ENCODE measurements at regions not wholly inside any gene's neighbourhood (a gene's known extent, or its start where the extent isn't known, plus 50 kb on each side); places are given as distances from the start of the nearest gene placed in this dataset.

DNA sequence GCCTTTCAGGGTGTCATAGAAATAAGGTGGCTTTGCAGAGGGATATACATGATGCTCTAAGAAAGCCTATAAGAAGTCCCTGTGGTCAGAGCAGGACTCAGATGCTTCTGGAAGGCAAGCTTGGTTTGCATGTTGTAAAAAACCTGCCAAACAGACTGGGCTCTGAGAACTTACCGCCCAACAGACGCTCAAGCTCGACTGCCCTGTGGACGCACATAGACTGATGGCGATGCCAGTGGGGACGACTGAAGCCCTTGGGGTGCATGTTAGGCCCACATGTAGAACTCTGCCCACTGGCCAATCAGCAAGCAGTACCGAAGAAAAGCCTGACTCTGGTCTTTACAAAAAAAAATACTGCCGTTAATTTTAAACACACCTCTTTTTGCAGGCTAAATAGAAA is 133.8 kb downstream of the NAV1 start:
- no peak for TF ChIP-seq FOXM1 (IDR thresholded peaks at IDR 0.05; ENCODE audit: low read depth, low read length)
- no peak for TF ChIP-seq CHD2 (IDR thresholded peaks at IDR 0.05; ENCODE audit: borderline replicate concordance, low read depth, low read length)
- no peak for TF ChIP-seq ZSCAN29 (IDR thresholded peaks at IDR 0.05)
- no peak for TF ChIP-seq CBX5 (IDR thresholded peaks at IDR 0.05; ENCODE audit: low read depth)
- no peak for TF ChIP-seq CBFB (IDR thresholded peaks at IDR 0.05; ENCODE audit: low read depth)
- TF ChIP-seq, protein P1, sequence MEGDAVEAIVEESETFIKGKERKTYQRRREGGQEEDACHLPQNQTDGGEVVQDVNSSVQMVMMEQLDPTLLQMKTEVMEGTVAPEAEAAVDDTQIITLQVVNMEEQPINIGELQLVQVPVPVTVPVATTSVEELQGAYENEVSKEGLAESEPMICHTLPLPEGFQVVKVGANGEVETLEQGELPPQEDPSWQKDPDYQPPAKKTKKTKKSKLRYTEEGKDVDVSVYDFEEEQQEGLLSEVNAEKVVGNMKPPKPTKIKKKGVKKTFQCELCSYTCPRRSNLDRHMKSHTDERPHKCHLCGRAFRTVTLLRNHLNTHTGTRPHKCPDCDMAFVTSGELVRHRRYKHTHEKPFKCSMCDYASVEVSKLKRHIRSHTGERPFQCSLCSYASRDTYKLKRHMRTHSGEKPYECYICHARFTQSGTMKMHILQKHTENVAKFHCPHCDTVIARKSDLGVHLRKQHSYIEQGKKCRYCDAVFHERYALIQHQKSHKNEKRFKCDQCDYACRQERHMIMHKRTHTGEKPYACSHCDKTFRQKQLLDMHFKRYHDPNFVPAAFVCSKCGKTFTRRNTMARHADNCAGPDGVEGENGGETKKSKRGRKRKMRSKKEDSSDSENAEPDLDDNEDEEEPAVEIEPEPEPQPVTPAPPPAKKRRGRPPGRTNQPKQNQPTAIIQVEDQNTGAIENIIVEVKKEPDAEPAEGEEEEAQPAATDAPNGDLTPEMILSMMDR (IDR thresholded peaks at IDR 0.05 in 2 of 3, conservative IDR thresholded peaks at IDR 0.05 in 1 of 3; ENCODE audit: control insufficient read depth in 2 of 3, extremely low read depth in 1 of 3, insufficient read depth in 1 of 3, low read depth in 3 of 3, low read length in 3 of 3), result no peak
- no peak for TF ChIP-seq MTA3 (IDR thresholded peaks at IDR 0.05; ENCODE audit: borderline replicate concordance, low read length)
- no peak for TF ChIP-seq POLR2A (IDR thresholded peaks at IDR 0.05; ENCODE audit: low read depth, low read length)
- TF ChIP-seq, protein P2, sequence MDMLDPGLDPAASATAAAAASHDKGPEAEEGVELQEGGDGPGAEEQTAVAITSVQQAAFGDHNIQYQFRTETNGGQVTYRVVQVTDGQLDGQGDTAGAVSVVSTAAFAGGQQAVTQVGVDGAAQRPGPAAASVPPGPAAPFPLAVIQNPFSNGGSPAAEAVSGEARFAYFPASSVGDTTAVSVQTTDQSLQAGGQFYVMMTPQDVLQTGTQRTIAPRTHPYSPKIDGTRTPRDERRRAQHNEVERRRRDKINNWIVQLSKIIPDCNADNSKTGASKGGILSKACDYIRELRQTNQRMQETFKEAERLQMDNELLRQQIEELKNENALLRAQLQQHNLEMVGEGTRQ (IDR thresholded peaks at IDR 0.05; ENCODE audit: borderline replicate concordance, low read depth, low read length), result no peak
- TF ChIP-seq JUNB (IDR thresholded peaks at IDR 0.05), result no peak

Data from GM12878 (cell line).